ENCODE measurements at regions not wholly inside any gene's neighbourhood (a gene's known extent, or its start where the extent isn't known, plus 50 kb on each side); places are given as distances from the start of the nearest gene placed in this dataset.
A peak's percentile ranks its signal among the peaks of the same experiment; 100 is the strongest.
"Not testable (repeated sequence)": the region's sequence is repeated elsewhere in the genome, so short reads cannot be mapped to it uniquely, and the experiment has no call there.

- DNase-seq (ENCODE audit: low spot score) (no peak), FAIRE-seq (no peak)
Measured at GRCh38 chr9:32884482-32884881, 101.1 kb downstream of the TMEM215 start.

- no peak for FAIRE-seq
- peak; percentile 21 for DNase-seq (ENCODE audit: low spot score)
Measured at GRCh38 chr9:32886021-32886420, 102.7 kb downstream of the TMEM215 start.

DNA sequence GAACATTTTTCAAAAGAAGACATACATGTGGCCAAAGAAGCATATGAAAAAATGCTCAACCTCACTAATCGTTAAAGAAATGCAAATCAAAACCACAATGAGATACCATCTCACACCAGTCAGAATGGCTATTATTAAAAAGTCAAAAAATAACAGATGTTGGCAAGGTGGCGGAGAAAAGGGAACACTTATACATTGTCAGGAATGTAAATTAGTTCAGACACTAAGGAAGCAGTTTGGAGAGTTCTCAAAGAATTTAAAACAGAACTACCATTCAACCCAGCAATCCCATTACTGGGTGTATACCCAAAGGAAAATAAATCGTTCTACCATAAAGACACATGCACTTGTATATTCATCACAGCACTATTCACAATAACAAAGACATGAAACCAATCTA, 106.9 kb downstream of the APTX start:
- DNase-seq (ENCODE audit: low spot score); FAIRE-seq: not testable (repeated sequence)

DNA sequence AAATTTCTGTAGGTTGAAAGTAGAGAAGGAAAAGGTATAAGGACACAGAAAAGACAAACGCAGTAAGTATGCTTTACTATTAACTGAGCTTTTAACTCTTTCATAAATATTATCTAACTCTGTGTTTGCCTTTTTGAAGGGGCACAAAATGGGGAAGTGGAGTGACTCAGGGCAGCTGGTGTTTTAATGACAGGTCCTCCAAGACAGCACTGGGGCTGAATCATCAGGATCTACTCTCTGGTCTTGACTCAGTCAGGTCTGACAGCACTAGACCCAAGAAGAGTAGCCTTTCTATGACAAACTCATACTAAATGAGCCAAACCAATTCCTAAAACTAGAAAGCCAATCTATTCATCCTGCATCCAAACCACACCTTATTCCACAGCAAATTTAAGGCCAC, 102.2 kb downstream of the APTX start:
- FAIRE-seq, result no peak
- DNase-seq (ENCODE audit: low spot score), result no peak

- FAIRE-seq, result no peak
- no peak for DNase-seq (ENCODE audit: low spot score)
Measured at GRCh38 chr9:32899761-32900160, 101.7 kb downstream of the APTX start.

DNA sequence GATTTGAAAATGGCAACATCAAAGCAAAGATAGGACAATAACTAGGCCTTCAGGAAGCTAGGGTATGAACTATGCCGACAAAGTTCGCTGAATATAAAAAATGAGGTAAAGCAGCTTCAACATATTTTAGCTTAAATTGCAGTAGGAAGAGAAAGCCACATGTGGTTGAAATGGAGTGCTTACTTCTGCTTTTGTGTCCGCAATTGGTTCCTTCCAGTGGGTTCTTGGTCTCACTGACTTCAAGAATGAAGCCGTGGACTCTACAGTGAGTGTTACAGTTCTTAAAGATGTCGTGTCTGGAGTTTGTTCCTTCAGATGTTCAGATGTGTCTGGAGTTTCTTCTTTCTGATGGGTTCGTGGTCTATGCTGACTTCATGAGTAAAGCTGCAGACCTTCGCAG, 95.2 kb downstream of the APTX start:
- DNase-seq (ENCODE audit: low spot score) (no peak), FAIRE-seq (no peak)

- DNase-seq (ENCODE audit: low spot score) (no peak), FAIRE-seq (no peak)
Measured at GRCh38 chr9:32915802-32916201, 85.6 kb downstream of the APTX start.

DNA sequence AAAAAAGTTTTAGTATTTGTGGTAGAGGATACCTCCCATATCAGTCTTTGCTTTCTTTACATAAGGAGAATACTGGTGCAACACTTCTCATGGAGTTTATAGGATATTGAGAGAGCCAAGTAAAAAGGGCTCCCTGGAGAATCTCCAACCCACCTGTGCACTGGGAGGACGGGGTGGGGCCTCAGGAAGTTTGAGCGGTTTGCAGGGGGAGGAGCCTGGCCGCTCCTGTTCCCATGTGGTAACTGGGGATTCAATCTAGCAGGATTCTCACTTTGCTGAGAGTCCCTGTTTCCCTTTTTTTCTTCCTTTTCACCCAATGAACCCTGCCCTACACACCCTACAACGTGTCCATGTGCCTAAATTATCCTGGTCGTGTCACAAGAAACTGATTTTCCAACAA, 82.8 kb downstream of the APTX start:
- no peak for DNase-seq (ENCODE audit: low spot score)
- no peak for FAIRE-seq

Data from RCC 7860 (cell line).